ENCODE measurements at regions not wholly inside any gene's neighbourhood (a gene's known extent, or its start where the extent isn't known, plus 50 kb on each side); places are given as distances from the start of the nearest gene placed in this dataset.

DNA sequence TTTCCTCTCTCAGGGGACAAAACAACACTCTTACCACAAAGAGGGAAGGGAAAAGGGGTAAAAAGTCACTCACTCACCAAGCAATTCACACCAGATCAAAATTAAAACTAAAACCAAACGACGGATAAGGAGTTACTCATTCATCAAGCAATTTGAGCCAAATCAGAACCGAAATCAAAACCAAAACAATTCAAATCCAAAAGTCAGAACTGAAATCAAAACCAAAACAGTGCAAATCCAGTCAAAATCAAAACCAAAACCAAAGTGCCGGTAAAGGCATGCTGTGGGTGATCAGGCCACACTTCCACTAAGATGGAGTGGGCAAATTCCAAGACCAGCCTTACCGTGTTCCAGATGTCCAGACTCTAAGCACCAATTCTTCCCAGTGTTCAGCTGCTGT, 717.9 kb downstream of the AMY1C start:
- DNase-seq (ENCODE audit: low read depth), result no peak
- H3K4me3 ChIP-seq (ENCODE audit: low read depth, low read length), result no peak overlapping the region
- TF ChIP-seq, protein P1, sequence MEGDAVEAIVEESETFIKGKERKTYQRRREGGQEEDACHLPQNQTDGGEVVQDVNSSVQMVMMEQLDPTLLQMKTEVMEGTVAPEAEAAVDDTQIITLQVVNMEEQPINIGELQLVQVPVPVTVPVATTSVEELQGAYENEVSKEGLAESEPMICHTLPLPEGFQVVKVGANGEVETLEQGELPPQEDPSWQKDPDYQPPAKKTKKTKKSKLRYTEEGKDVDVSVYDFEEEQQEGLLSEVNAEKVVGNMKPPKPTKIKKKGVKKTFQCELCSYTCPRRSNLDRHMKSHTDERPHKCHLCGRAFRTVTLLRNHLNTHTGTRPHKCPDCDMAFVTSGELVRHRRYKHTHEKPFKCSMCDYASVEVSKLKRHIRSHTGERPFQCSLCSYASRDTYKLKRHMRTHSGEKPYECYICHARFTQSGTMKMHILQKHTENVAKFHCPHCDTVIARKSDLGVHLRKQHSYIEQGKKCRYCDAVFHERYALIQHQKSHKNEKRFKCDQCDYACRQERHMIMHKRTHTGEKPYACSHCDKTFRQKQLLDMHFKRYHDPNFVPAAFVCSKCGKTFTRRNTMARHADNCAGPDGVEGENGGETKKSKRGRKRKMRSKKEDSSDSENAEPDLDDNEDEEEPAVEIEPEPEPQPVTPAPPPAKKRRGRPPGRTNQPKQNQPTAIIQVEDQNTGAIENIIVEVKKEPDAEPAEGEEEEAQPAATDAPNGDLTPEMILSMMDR (conservative IDR thresholded peaks at IDR 0.05; ENCODE audit: low read depth, low read length), result no peak

GRCh38 chr1:104468282-104468681, 718.6 kb downstream of the AMY1C start:
- TF ChIP-seq, protein P1 (conservative IDR thresholded peaks at IDR 0.05; ENCODE audit: low read depth, low read length), result no peak
- no peak for DNase-seq (ENCODE audit: low read depth)
- no peak overlapping the region for H3K4me3 ChIP-seq (ENCODE audit: low read depth, low read length)

- DNase-seq (ENCODE audit: low read depth), result no peak
- TF ChIP-seq, protein P1 (conservative IDR thresholded peaks at IDR 0.05; ENCODE audit: low read depth, low read length), result no peak
- H3K4me3 ChIP-seq (ENCODE audit: low read depth, low read length), result no peak overlapping the region
Measured at GRCh38 chr1:104476126-104476525, 726.4 kb downstream of the AMY1C start.

DNA sequence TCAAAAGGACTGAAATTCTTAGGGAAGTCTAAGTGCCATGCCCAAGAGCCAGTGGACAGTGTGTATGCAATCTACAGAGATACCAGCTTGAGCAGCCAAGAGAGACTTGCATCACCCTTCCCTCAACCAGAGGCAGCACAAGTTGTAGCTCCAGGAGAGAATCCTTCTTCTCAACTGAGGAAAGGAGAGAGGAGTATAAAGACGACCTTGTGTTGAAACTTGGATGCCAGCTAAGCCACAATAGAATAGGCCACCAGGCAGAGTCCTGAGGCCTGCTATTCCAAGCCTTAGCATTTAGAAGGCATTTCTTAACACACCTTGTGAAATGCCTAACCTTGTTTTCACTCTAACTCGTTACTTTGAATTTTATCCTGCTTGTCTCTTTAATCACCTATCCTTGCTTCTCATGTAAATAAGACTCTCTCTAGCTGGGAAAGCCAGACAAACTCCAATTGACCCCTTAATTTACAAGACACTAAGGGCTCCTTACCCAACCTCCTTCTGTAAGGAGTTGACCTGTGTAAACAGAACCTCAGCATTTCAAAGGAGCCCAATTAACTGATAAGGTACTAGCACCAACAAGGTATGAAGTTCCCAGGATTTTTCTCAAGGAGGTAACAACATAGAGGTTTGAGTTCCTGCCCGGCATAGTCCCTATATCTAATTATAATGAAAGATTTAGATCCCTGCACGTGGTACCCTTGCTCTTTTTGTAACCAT, 738.8 kb downstream of the AMY1C start:
- TF ChIP-seq, protein P1 (conservative IDR thresholded peaks at IDR 0.05; ENCODE audit: low read depth, low read length), result no peak
- H3K4me3 ChIP-seq (ENCODE audit: low read depth, low read length), result no peak overlapping the region
- DNase-seq (ENCODE audit: low read depth), result no peak

GRCh38 chr1:104526158-104526795, 776.6 kb downstream of the AMY1C start:
- DNase-seq (ENCODE audit: low read depth), result no peak
- H3K4me3 ChIP-seq (ENCODE audit: low read depth, low read length), result no peak overlapping the region
- TF ChIP-seq, protein P1 (conservative IDR thresholded peaks at IDR 0.05; ENCODE audit: low read depth, low read length), result no peak

DNA sequence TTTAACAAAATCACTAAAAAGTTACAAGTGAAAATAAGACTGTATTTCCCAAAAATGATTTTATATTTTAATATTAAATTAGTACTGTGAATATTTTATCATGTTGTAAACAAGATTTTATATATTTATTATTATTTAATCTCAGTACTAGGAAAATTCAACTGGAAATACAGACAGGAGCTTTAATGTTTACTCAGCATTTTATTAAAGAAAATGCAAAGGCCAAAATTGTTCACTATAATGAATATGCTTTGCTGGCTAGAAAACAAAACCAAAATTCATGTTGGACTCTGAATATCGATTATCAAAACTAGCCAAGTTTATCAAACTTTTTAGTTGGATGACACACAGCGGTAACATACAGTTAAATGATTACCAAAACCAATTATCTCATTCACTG, 782.3 kb downstream of the AMY1C start:
- DNase-seq (ENCODE audit: low read depth), result no peak
- TF ChIP-seq, protein P1 (conservative IDR thresholded peaks at IDR 0.05; ENCODE audit: low read depth, low read length), result no peak
- H3K4me3 ChIP-seq (ENCODE audit: low read depth, low read length), result no peak overlapping the region

DNA sequence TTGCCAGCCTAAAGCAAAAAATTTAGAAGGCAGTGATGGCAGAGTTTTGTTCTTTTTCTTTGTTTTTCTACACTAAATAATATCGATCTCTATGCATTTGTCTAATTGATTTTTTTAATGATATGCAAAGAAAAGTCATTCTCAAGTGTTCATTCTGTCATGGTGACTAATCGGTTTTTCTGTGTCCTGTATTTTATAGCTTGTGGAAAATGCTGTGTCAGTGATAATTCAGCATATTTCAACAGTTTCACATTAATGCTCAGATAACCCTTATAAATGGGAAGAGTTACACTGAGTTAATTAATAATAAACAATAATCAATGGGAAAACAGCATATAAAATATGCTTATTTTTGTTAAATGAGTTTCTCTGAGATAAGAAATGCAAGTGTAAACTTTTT, 824.9 kb downstream of the AMY1C start:
- TF ChIP-seq, protein P1 (conservative IDR thresholded peaks at IDR 0.05; ENCODE audit: low read depth, low read length), result no peak
- H3K4me3 ChIP-seq (ENCODE audit: low read depth, low read length), result no peak overlapping the region
- DNase-seq (ENCODE audit: low read depth), result no peak
